NCI-H2227 treated with DMSO at 0.1 percent for 48 hours (cell line): ENCODE measurements at regions not wholly inside any gene's neighbourhood (a gene's known extent, or its start where the extent isn't known, plus 50 kb on each side); places are given as distances from the start of the nearest gene placed in this dataset.
A peak's percentile ranks its signal among the peaks of the same experiment; 100 is the strongest.
"Not testable (repeated sequence)": the region's sequence is repeated elsewhere in the genome, so short reads cannot be mapped to it uniquely, and the experiment has no call there.

Experiments used
- DNase-seq: peaks from one replicate; lab custom pipeline; 2025; lab: John Stamatoyannopoulos, UW

GRCh38 chr3:146382386-146382785 is 87.0 kb downstream of the PLSCR2 start:
- DNase-seq, result no peak

GRCh38 chr3:146380046-146380445 is 89.3 kb downstream of the PLSCR2 start:
- DNase-seq, result no peak

GRCh38 chr3:146375219-146375618 is 94.1 kb downstream of the PLSCR2 start:
- no peak for DNase-seq

GRCh38 chr3:146374146-146374545 is 95.2 kb downstream of the PLSCR2 start:
- no peak for DNase-seq

GRCh38 chr3:146371902-146372301 is 97.5 kb downstream of the PLSCR2 start:
- no peak for DNase-seq

GRCh38 chr3:146368882-146369523 is 100.4 kb downstream of the PLSCR2 start:
- no peak for DNase-seq

GRCh38 chr3:146359841-146360240 is 108.9 kb upstream of the PLSCR4 start:
- no peak for DNase-seq

- not testable (repeated sequence) for DNase-seq
Measured at GRCh38 chr3:146354421-146354820, 103.5 kb upstream of the PLSCR4 start.

- DNase-seq, result no peak
Measured at GRCh38 chr3:146350852-146351251, 99.9 kb upstream of the PLSCR4 start.

- DNase-seq, result no peak
Measured at GRCh38 chr3:146345900-146346299, 95.0 kb upstream of the PLSCR4 start.

GRCh38 chr3:146343551-146343950 is 92.6 kb upstream of the PLSCR4 start:
- DNase-seq, result no peak

- DNase-seq, result no peak
Measured at GRCh38 chr3:146342989-146343388, 92.1 kb upstream of the PLSCR4 start.

GRCh38 chr3:146339349-146339748 is 88.4 kb upstream of the PLSCR4 start:
- no peak for DNase-seq

- DNase-seq, result no peak
Measured at GRCh38 chr3:146337991-146338390, 87.1 kb upstream of the PLSCR4 start.

- no peak for DNase-seq
Measured at GRCh38 chr3:146335386-146335785, 84.5 kb upstream of the PLSCR4 start.

- DNase-seq, result peak; percentile 0
Measured at GRCh38 chr3:146334151-146334550, 83.2 kb upstream of the PLSCR4 start.

GRCh38 chr3:146331967-146332366 is 81.1 kb upstream of the PLSCR4 start:
- DNase-seq, result no peak

- DNase-seq, result peak; percentile 16
Measured at GRCh38 chr3:146326875-146327543, 76.1 kb upstream of the PLSCR4 start.

GRCh38 chr3:146325170-146325569 is 74.3 kb upstream of the PLSCR4 start:
- no peak for DNase-seq

- DNase-seq, result no peak
Measured at GRCh38 chr3:146322216-146322817, 71.4 kb upstream of the PLSCR4 start.

GRCh38 chr3:146314871-146315270 is 64.0 kb upstream of the PLSCR4 start:
- no peak for DNase-seq

- no peak for DNase-seq
Measured at GRCh38 chr3:146313746-146314111, 62.8 kb upstream of the PLSCR4 start.

GRCh38 chr3:146313031-146313745 is 62.3 kb upstream of the PLSCR4 start:
- no peak for DNase-seq
